IMR-90 (cell line): ENCODE measurements at regions not wholly inside any gene's neighbourhood (a gene's known extent, or its start where the extent isn't known, plus 50 kb on each side); places are given as distances from the start of the nearest gene placed in this dataset.

Experiments used
- CHD1 ChIP-seq: IDR thresholded peaks from 2 replicates; pipeline ENCODE4 v1.6.1; 2012; ENCODE audit warnings: low read depth, low read length, improper control_type of control experiment
- CTCF ChIP-seq: conservative IDR thresholded peaks from 2 replicates; pipeline ENCODE4 v1.5.1; 2012; ENCODE audit warnings: mild to moderate bottlenecking, low read depth, low read length, improper control_type of control experiment
- ELK1 ChIP-seq: fragments of 150-350 bp; IDR thresholded peaks from 2 replicates; pipeline ENCODE4 v1.6.1; 2016; ENCODE audit warnings: low read depth, mild to moderate bottlenecking, low read length, moderate library complexity, borderline replicate concordance
- MAFK ChIP-seq: IDR thresholded peaks from 2 replicates; pipeline ENCODE4 v1.6.1; 2012; ENCODE audit warnings: low read depth, low read length, improper control_type of control experiment
- MAZ ChIP-seq: IDR thresholded peaks from 2 replicates; pipeline ENCODE4 v1.6.1; 2012; ENCODE audit warnings: low read depth, mild to moderate bottlenecking, low read length, improper control_type of control experiment, moderate library complexity, borderline replicate concordance
- MXI1 ChIP-seq: IDR thresholded peaks from 2 replicates; pipeline ENCODE4 v1.6.1; 2012; ENCODE audit warnings: low read depth, mild to moderate bottlenecking, low read length, moderate library complexity, borderline replicate concordance
- NFE2L2 ChIP-seq: fragments of 150-350 bp; IDR thresholded peaks from 2 replicates; pipeline ENCODE4 v1.6.1; 2016; ENCODE audit warnings: low read depth, mild to moderate bottlenecking, low read length
- POLR2A ChIP-seq: IDR thresholded peaks from 2 replicates; pipeline ENCODE4 v1.6.1; 2012; ENCODE audit warnings: mild to moderate bottlenecking, low read depth, low read length
- RAD21 ChIP-seq: IDR thresholded peaks from 2 replicates; pipeline ENCODE4 v1.6.1; 2012; ENCODE audit warnings: low read length, improper control_type of control experiment
- SMC3 ChIP-seq: fragments of 150-350 bp; IDR thresholded peaks from 2 replicates; pipeline ENCODE4 v1.6.1; 2016; ENCODE audit warnings: low read depth, mild to moderate bottlenecking, antibody characterized with exemption, low read length, moderate library complexity

GRCh38 chr11:111026241-111026640 lies 219.3 kb upstream of the POU2AF2 start:
- TF ChIP-seq CHD1 (no peak), CTCF (no peak), POLR2A (no peak), RAD21 (no peak), ELK1 (no peak), MXI1 (no peak), MAFK (no peak), NFE2L2 (no peak), SMC3 (no peak), MAZ (no peak)
